ENCODE measurements at regions not wholly inside any gene's neighbourhood (a gene's known extent, or its start where the extent isn't known, plus 50 kb on each side); places are given as distances from the start of the nearest gene placed in this dataset.
A peak's percentile ranks its signal among the peaks of the same experiment; 100 is the strongest.
"Not testable (repeated sequence)": the region's sequence is repeated elsewhere in the genome, so short reads cannot be mapped to it uniquely, and the experiment has no call there.

DNA sequence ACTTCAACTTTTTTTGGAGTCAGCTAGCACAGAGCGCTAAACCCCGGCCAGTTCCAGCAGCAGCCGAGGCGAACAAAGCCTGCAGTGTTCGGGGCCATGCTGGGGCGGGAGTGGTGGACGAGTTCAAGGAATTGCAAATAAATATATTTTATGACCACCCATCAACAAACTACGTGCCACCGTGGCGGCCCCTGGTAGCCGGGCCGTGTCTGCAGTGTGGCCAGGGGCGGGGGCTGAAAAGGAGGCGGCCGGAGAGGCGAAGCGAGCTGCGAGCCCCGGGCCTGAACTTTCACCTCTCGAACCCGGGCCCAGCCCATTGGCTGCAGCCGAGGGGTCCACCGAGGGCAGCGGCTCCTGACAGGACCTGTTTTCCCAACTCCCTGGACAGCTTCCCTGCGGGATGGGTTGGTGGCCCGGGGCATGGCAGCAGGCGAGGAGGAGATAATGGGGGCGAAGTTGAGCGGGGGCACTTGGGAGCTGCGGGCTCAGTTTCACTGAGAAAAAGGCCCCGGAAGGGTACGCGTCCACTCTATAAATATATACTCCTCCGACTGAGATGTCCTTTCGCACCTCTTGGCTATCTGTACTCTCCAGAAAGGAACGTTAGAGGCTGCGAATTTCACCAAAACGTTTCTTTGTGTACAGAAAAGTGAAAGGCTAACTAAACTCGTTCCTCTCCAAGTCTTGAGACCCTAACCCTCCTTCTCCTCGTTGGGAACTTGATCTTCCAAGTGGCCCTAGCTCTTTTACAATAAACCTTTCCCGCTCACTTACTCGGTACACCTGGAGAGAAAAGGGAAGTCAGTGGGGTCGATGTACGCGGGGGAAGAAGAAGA lies 164.6 kb upstream of the PPP1R3A start:
- POLR2A ChIA-PET = no interaction called here
- Histone ChIP-seq H3K9me3 (ENCODE audit: control insufficient read depth in 2 of 3, low read length in 3 of 3) (no peaks in the 10 kb centered on the region), H3K27me3 (ENCODE audit: control insufficient read depth in 2 of 2, insufficient read depth in 2 of 2, low read length in 2 of 2) (peaks cover 8 to 18% of the 10 kb centered on the region in 2 donors), H3K4me1 (ENCODE audit: control insufficient read depth in 2 of 2, insufficient read depth in 2 of 2, low read length in 2 of 2) (peaks cover 17 to 21% of the 10 kb centered on the region in 2 donors), H3K27ac (ENCODE audit: low read depth, low read length) (no peak overlapping the region), H3K4me3 (ENCODE audit: low read length) (no peak overlapping the region), H3K36me3 (ENCODE audit: control insufficient read depth in 2 of 3, insufficient read depth in 3 of 3, low read length in 3 of 3) (no peaks in the 10 kb centered on the region)
- no peak for ATAC-seq
- H3K27me3 Mint-ChIP-seq = peaks cover 76 to 83% (median 77%) of the 10 kb centered on the region in 5 donors
- peaks cover 6 to 53% (median 37%) of the 10 kb centered on the region in 7 donors for H3K4me1 Mint-ChIP-seq
- no peak for DNase-seq
- peaks cover 0 to 2% (median 0%) of the 10 kb centered on the region in 11 donors for H3K9me3 Mint-ChIP-seq
- CTCF ChIA-PET = no interaction called here
- no peak overlapping the region for H3K27ac Mint-ChIP-seq
- peak overlapping the region in 6 of 10 donors; percentile 42 to 84 (median 58) for H3K4me3 Mint-ChIP-seq
- intact Hi-C loops (cut with micrococcal nuclease) = loop anchor here (2.0 to 10.0 kb wide), 4 partner anchors 841 to 1827 kb away; partner anchors contain the start of gene MDFIC (in 1 of the 2)
- peaks cover 0 to 1% (median 0%) of the 10 kb centered on the region in 5 donors for H3K36me3 Mint-ChIP-seq

DNA sequence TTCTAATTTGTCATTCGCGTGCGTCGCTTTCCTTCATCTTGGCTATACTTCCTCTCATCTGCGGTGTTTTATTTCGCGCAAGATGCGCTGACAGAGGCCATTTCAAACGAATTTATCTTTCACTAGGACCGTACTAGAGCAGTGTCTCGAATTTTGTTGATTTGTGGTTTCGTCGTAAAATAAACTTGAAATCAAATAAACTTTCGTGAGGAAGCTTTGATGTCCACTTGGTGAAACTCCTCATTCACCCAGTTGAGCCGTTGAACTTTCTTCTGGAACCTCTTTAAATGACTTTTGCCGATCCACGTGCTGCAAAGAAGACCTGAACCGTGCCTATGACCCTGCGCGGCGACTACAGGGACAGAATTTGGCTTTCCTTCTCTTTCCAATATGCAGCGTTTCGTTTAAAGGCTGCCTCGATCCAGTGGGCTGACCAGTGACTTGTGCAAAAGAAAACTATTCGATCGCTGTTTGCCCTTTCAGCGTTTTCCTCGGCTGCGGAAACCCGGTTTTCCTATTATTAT lies 163.9 kb upstream of the PPP1R3A start:
- H3K4me1 ChIP-seq (ENCODE audit: control insufficient read depth in 2 of 2, insufficient read depth in 2 of 2, low read length in 2 of 2) = peaks cover 17 to 21% of the 10 kb centered on the region in 2 donors
- Mint-ChIP-seq H3K27me3 (peaks cover 74 to 80% (median 74%) of the 10 kb centered on the region in 5 donors), H3K4me1 (peaks cover 6 to 47% (median 35%) of the 10 kb centered on the region in 7 donors), H3K4me3 (peak overlapping the region in 6 of 10 donors; percentile 17 to 76 (median 48)), H3K27ac (peak overlapping the region in 1 of 9 donors; percentile 21), H3K36me3 (peaks cover 0 to 1% (median 0%) of the 10 kb centered on the region in 5 donors), H3K9me3 (peaks cover 0 to 5% (median 0%) of the 10 kb centered on the region in 11 donors)
- ATAC-seq = no peak
- H3K36me3 ChIP-seq (ENCODE audit: control insufficient read depth in 2 of 3, insufficient read depth in 3 of 3, low read length in 3 of 3) = no peaks in the 10 kb centered on the region
- peaks cover 8 to 18% of the 10 kb centered on the region in 2 donors for H3K27me3 ChIP-seq (ENCODE audit: control insufficient read depth in 2 of 2, insufficient read depth in 2 of 2, low read length in 2 of 2)
- no peaks in the 10 kb centered on the region for H3K9me3 ChIP-seq (ENCODE audit: control insufficient read depth in 2 of 3, low read length in 3 of 3)
- intact Hi-C loops (cut with micrococcal nuclease) = loop anchor here (1.0 to 10.0 kb wide), 6 partner anchors 842 to 1828 kb away; partner anchors contain the start of gene MDFIC (in 1 of the 2)
- ChIA-PET CTCF (no interaction called here), POLR2A (no interaction called here)
- no peak for DNase-seq
- no peak overlapping the region for H3K4me3 ChIP-seq (ENCODE audit: low read length)
- no peak overlapping the region for H3K27ac ChIP-seq (ENCODE audit: low read depth, low read length)

- peaks cover 8 to 18% of the 10 kb centered on the region in 2 donors for H3K27me3 ChIP-seq (ENCODE audit: control insufficient read depth in 2 of 2, insufficient read depth in 2 of 2, low read length in 2 of 2)
These were observed 163.0 kb upstream of the PPP1R3A start for GRCh38 chr7:114081606-114082425.

GRCh38 chr7:114077158-114077524 lies 158.3 kb upstream of the PPP1R3A start:
- H3K27me3 ChIP-seq (ENCODE audit: control insufficient read depth in 2 of 2, insufficient read depth in 2 of 2, low read length in 2 of 2); CTCF ChIA-PET; DNase-seq; H3K4me3 ChIP-seq (ENCODE audit: low read length); H3K9me3 ChIP-seq (ENCODE audit: control insufficient read depth in 2 of 3, low read length in 3 of 3); H3K9me3 Mint-ChIP-seq; H3K4me3 Mint-ChIP-seq; H3K4me1 Mint-ChIP-seq; H3K36me3 ChIP-seq (ENCODE audit: control insufficient read depth in 2 of 3, insufficient read depth in 3 of 3, low read length in 3 of 3); intact Hi-C loops (cut with micrococcal nuclease); POLR2A ChIA-PET; ATAC-seq; H3K27ac Mint-ChIP-seq; H3K4me1 ChIP-seq (ENCODE audit: control insufficient read depth in 2 of 2, insufficient read depth in 2 of 2, low read length in 2 of 2); H3K36me3 Mint-ChIP-seq; H3K27ac ChIP-seq (ENCODE audit: low read depth, low read length): not testable (repeated sequence)
- H3K27me3 Mint-ChIP-seq = peaks cover 34 to 45% (median 35%) of the 10 kb centered on the region in 5 donors

More at GRCh38 chr7:114081606-114082425, 163.0 kb upstream of the PPP1R3A start:
- no peaks in the 10 kb centered on the region for H3K36me3 ChIP-seq (ENCODE audit: control insufficient read depth in 2 of 3, insufficient read depth in 3 of 3, low read length in 3 of 3)
- Mint-ChIP-seq H3K36me3 (peaks cover 0 to 1% (median 0%) of the 10 kb centered on the region in 5 donors), H3K4me3 (no peak overlapping the region), H3K4me1 (peaks cover 6 to 38% (median 31%) of the 10 kb centered on the region in 7 donors), H3K27me3 (peaks cover 67 to 74% (median 68%) of the 10 kb centered on the region in 5 donors), H3K27ac (no peak overlapping the region), H3K9me3 (peaks cover 0 to 6% (median 0%) of the 10 kb centered on the region in 11 donors)
- H3K4me3 ChIP-seq (ENCODE audit: low read length) = no peak overlapping the region
- CTCF ChIA-PET = no interaction called here
- DNase-seq = no peak
- H3K9me3 ChIP-seq (ENCODE audit: control insufficient read depth in 2 of 3, low read length in 3 of 3) = no peaks in the 10 kb centered on the region
- H3K27ac ChIP-seq (ENCODE audit: low read depth, low read length) = no peak overlapping the region
- POLR2A ChIA-PET = no interaction called here
- peaks cover 17 to 19% of the 10 kb centered on the region in 2 donors for H3K4me1 ChIP-seq (ENCODE audit: control insufficient read depth in 2 of 2, insufficient read depth in 2 of 2, low read length in 2 of 2)
- ATAC-seq = peak; percentile 39
- intact Hi-C loops (cut with micrococcal nuclease) = loop anchor here (1.0 to 10.0 kb wide), 6 partner anchors 843 to 1829 kb away; partner anchors contain the start of gene MDFIC (in 1 of the 2)

GRCh38 chr7:114076392-114077157 lies 157.8 kb upstream of the PPP1R3A start:
- H3K9me3 ChIP-seq (ENCODE audit: control insufficient read depth in 2 of 3, low read length in 3 of 3); H3K4me3 ChIP-seq (ENCODE audit: low read length); H3K4me1 ChIP-seq (ENCODE audit: control insufficient read depth in 2 of 2, insufficient read depth in 2 of 2, low read length in 2 of 2); H3K4me3 Mint-ChIP-seq; H3K27ac Mint-ChIP-seq; H3K36me3 ChIP-seq (ENCODE audit: control insufficient read depth in 2 of 3, insufficient read depth in 3 of 3, low read length in 3 of 3); POLR2A ChIA-PET; ATAC-seq; CTCF ChIA-PET; DNase-seq; H3K27ac ChIP-seq (ENCODE audit: low read depth, low read length); H3K27me3 ChIP-seq (ENCODE audit: control insufficient read depth in 2 of 2, insufficient read depth in 2 of 2, low read length in 2 of 2); H3K36me3 Mint-ChIP-seq; intact Hi-C loops (cut with micrococcal nuclease); H3K9me3 Mint-ChIP-seq; H3K4me1 Mint-ChIP-seq: not testable (repeated sequence)
- H3K27me3 Mint-ChIP-seq = peaks cover 28 to 41% (median 29%) of the 10 kb centered on the region in 5 donors

DNA sequence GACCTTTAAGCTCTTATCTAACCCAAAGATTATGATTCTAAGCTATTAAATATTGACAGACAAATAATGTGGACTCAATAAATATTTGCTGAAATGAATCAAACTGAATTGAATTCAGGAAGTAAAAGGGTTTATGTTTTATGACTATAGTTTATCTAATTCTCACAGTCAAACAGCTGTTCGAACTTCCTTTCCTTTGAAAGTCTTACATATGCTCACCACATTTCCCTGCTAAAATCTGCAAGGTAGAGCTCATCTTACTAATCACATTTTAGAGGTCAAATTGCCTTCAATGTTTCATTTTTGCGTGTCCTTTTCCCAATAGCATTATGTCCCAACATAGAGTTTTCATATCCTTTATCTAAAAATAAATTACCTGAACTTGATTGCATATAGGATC lies 154.9 kb upstream of the PPP1R3A start:
- H3K36me3 ChIP-seq (ENCODE audit: control insufficient read depth in 2 of 3, insufficient read depth in 3 of 3, low read length in 3 of 3) = no peaks in the 10 kb centered on the region
- Mint-ChIP-seq H3K36me3 (no peaks in the 10 kb centered on the region), H3K9me3 (peaks cover 0 to 6% (median 0%) of the 10 kb centered on the region in 11 donors), H3K27ac (no peak overlapping the region), H3K27me3 (peaks cover 5 to 27% (median 11%) of the 10 kb centered on the region in 5 donors), H3K4me1 (no peaks in the 10 kb centered on the region), H3K4me3 (no peak overlapping the region)
- H3K4me3 ChIP-seq (ENCODE audit: low read length) = no peak overlapping the region
- DNase-seq (no peak), ATAC-seq (no peak)
- intact Hi-C loops (cut with micrococcal nuclease) = no loop called here
- H3K9me3 ChIP-seq (ENCODE audit: control insufficient read depth in 2 of 3, low read length in 3 of 3) = no peaks in the 10 kb centered on the region
- ChIA-PET POLR2A (no interaction called here), CTCF (no interaction called here)
- no peaks in the 10 kb centered on the region for H3K4me1 ChIP-seq (ENCODE audit: control insufficient read depth in 2 of 2, insufficient read depth in 2 of 2, low read length in 2 of 2)
- H3K27me3 ChIP-seq (ENCODE audit: control insufficient read depth in 2 of 2, insufficient read depth in 2 of 2, low read length in 2 of 2) = no peaks in the 10 kb centered on the region
- no peak overlapping the region for H3K27ac ChIP-seq (ENCODE audit: low read depth, low read length)
